IMR-90 (cell line): ENCODE measurements at regions not wholly inside any gene's neighbourhood (a gene's known extent, or its start where the extent isn't known, plus 50 kb on each side); places are given as distances from the start of the nearest gene placed in this dataset.

Source experiments
- ATAC-seq: fragments of 200-7000 bp; cut with Tn5 transposase; 2 replicates; pipeline ENCODE4 v1.9.1; 2020; ENCODE audit warnings: low read depth, mild to moderate bottlenecking, moderate library complexity
- BruUV-seq: library from RNA; stranded (reverse); fragments of 400-500 nt; replicated peaks from 2 replicates; lab custom pipeline; 2021; lab: Mats Ljungman, UMichigan
- CTCF ChIA-PET: fragments of 300-600 bp; formaldehyde crosslinking; extraction: SDS; loops from one replicate; lab custom pipeline; 2021; ENCODE audit warnings: antibody characterized with exemption; lab: Yijun Ruan, JAX
- POLR2A ChIA-PET: fragments of 300-600 bp; sonication (Branson Sonifier 250); formaldehyde crosslinking; loops from one replicate; lab custom pipeline; 2022; ENCODE audit warnings: antibody characterized with exemption; ENCODE audit not compliant: unreplicated experiment; lab: Charles Lee
- DNase-seq: peaks from one replicate; pipeline ENCODE4 v3.0.0; 2013
- H2AFZ ChIP-seq: replicated peaks from 2 replicates; pipeline ENCODE3; 2013; ENCODE audit warnings: low read length, mild to moderate bottlenecking; ENCODE audit not compliant: poor library complexity
- H2AK5ac ChIP-seq: 2 replicates; pipeline ENCODE4 v1.6.1; 2013; ENCODE audit warnings: low read depth, low read length, inconsistent platforms
- H2AK9ac ChIP-seq: replicated peaks from 2 replicates; pipeline ENCODE3; 2013; ENCODE audit warnings: mild to moderate bottlenecking, low read depth, low read length, moderate library complexity; ENCODE audit not compliant: poor library complexity
- H2BK120ac ChIP-seq: 2 replicates; pipeline ENCODE4 v1.6.1; 2013; ENCODE audit warnings: low read depth, low read length, inconsistent platforms
- H2BK15ac ChIP-seq: 3 replicates; pipeline ENCODE4 v1.6.1; 2013; ENCODE audit warnings: low read depth, low read length, inconsistent platforms
- H2BK20ac ChIP-seq: 2 replicates; pipeline ENCODE4 v1.6.1; 2013; ENCODE audit warnings: low read depth, mild to moderate bottlenecking, inconsistent platforms, low read length, moderate library complexity
- H2BK5ac ChIP-seq: 2 replicates; pipeline ENCODE4 v1.6.1; 2013; ENCODE audit warnings: mild to moderate bottlenecking, low read depth, low read length, inconsistent platforms; ENCODE audit not compliant: poor library complexity, severe bottlenecking
- H3K14ac ChIP-seq: replicated peaks from 2 replicates; pipeline ENCODE4 v1.6.1; 2013; ENCODE audit warnings: low read depth, low read length, inconsistent platforms
- H3K18ac ChIP-seq: 2 replicates; pipeline ENCODE4 v1.6.1; 2013; ENCODE audit warnings: low read depth, low read length, control low read depth
- H3K23ac ChIP-seq: 2 replicates; pipeline ENCODE4 v1.6.1; 2013; ENCODE audit warnings: low read depth, low read length, inconsistent platforms
- H3K27ac ChIP-seq: 2 replicates; pipeline ENCODE4 v1.5.1; 2013; ENCODE audit warnings: mild to moderate bottlenecking, control low read depth, low read length; ENCODE audit not compliant: insufficient read depth
- H3K27me3 ChIP-seq: 2 replicates; pipeline ENCODE4 v1.6.1; 2013; ENCODE audit warnings: low read length; ENCODE audit not compliant: control insufficient read depth, insufficient read depth
- H3K36me3 ChIP-seq: 2 replicates; pipeline ENCODE4 v1.6.1; 2013; ENCODE audit warnings: low read length, mixed read lengths; ENCODE audit not compliant: control insufficient read depth, insufficient read depth
- H3K4ac ChIP-seq: 2 replicates; pipeline ENCODE4 v1.6.1; 2013; ENCODE audit warnings: low read depth, low read length, inconsistent platforms
- H3K4me1 ChIP-seq: 2 replicates; pipeline ENCODE4 v1.6.1; 2013; ENCODE audit warnings: low read length, mixed read lengths; ENCODE audit not compliant: control insufficient read depth, insufficient read depth
- H3K4me2 ChIP-seq: 2 replicates; pipeline ENCODE4 v1.6.1; 2013; ENCODE audit warnings: low read depth, mild to moderate bottlenecking, control low read depth, low read length, moderate library complexity
- H3K4me3 ChIP-seq: 2 replicates; pipeline ENCODE4 v1.5.1; 2013; ENCODE audit warnings: low read depth, mild to moderate bottlenecking, control low read depth, low read length, moderate library complexity; ENCODE audit not compliant: insufficient read depth
- H3K56ac ChIP-seq: 2 replicates; pipeline ENCODE4 v1.6.1; 2013; ENCODE audit warnings: low read length, inconsistent platforms; ENCODE audit not compliant: insufficient read depth; ENCODE audit errors: extremely low read depth
- H3K79me1 ChIP-seq, 2 experiments: 2 replicates each; pipeline ENCODE4 v1.6.1; 2013; ENCODE audit warnings: low read length in 2 of 2, inconsistent platforms in 1 of 2, low read depth in 1 of 2
- H3K9ac ChIP-seq: 2 replicates; pipeline ENCODE4 v1.6.1; 2013; ENCODE audit warnings: low read depth, low read length, control low read depth
- H3K9me1 ChIP-seq: 2 replicates; pipeline ENCODE4 v1.6.1; 2013; ENCODE audit warnings: low read length, inconsistent platforms; ENCODE audit not compliant: insufficient read depth
- H3K9me3 ChIP-seq: 2 replicates; pipeline ENCODE4 v1.6.1; 2013; ENCODE audit warnings: low read length; ENCODE audit not compliant: control insufficient read depth, insufficient read depth
- H4K20me1 ChIP-seq: 2 replicates; pipeline ENCODE4 v1.6.1; 2013; ENCODE audit warnings: low read length, inconsistent platforms; ENCODE audit not compliant: insufficient read depth
- H4K5ac ChIP-seq: 2 replicates; pipeline ENCODE4 v1.6.1; 2013; ENCODE audit warnings: mild to moderate bottlenecking, low read depth, low read length, control low read depth
- H4K8ac ChIP-seq, 2 experiments: 2 replicates each; pipeline ENCODE4 v1.6.1; 2013; ENCODE audit warnings: low read depth in 2 of 2, low read length in 2 of 2, control low read depth in 1 of 2, inconsistent platforms in 1 of 2
- H4K91ac ChIP-seq: 2 replicates; pipeline ENCODE4 v1.6.1; 2013; ENCODE audit warnings: low read depth, low read length, inconsistent platforms; ENCODE audit not compliant: insufficient read depth
- MAFK ChIP-seq: IDR thresholded peaks from 2 replicates; pipeline ENCODE4 v1.6.1; 2012; ENCODE audit warnings: low read depth, low read length, improper control_type of control experiment
- RAD21 ChIP-seq: IDR thresholded peaks from 2 replicates; pipeline ENCODE4 v1.6.1; 2012; ENCODE audit warnings: low read length, improper control_type of control experiment
- dilution Hi-C: fragments of 300-500 bp; cut with HindIII; formaldehyde crosslinking; loops from one replicate; pipeline ENCODE4 v1.14.3; 2018; ENCODE audit warnings: low sequenced_read_pairs; ENCODE audit not compliant: unreplicated experiment
- in situ Hi-C: fragments of 300-500 bp; cut with MboI; formaldehyde crosslinking; loops from 3 replicates; pipeline ENCODE4 v1.14.3; 2019; ENCODE audit warnings: low sequenced_read_pairs, inconsistent platforms, mixed read lengths
- intact Hi-C: fragments of 100-400 bp; cut with micrococcal nuclease; formaldehyde crosslinking; loops from 2 replicates; pipeline ENCODE4 v1.10.0; 2022

- in situ Hi-C loops, result no loop called here
- no peaks in the 10 kb centered on the region for H3K9me1 ChIP-seq
- no peaks in the 10 kb centered on the region for H3K4me1 ChIP-seq
- H4K20me1 ChIP-seq, result no peaks in the 10 kb centered on the region
- H3K79me1 ChIP-seq, result no peaks in the 10 kb centered on the region
- no peak overlapping the region for H4K5ac ChIP-seq
- H3K27me3 ChIP-seq, result no peaks in the 10 kb centered on the region; the same call in 1 of the 2 replicates
- dilution Hi-C loops, result no loop called here
- no peak overlapping the region for H3K14ac ChIP-seq
- no peak overlapping the region for H4K8ac ChIP-seq
- H4K91ac ChIP-seq, result no peak overlapping the region
- intact Hi-C loops, result no loop called here
- H3K36me3 ChIP-seq, result no peaks in the 10 kb centered on the region
- H3K23ac ChIP-seq, result no peak overlapping the region
- H3K56ac ChIP-seq, result no peak overlapping the region
- no peak overlapping the region for H3K9ac ChIP-seq
- ChIA-PET POLR2A (no interaction called here), CTCF (no interaction called here)
- no peaks in the 10 kb centered on the region for H3K9me3 ChIP-seq
- H3K4me2 ChIP-seq, result no peak overlapping the region
- H3K4ac ChIP-seq, result no peak overlapping the region
- H2AK9ac ChIP-seq, result no peak overlapping the region
- H3K4me3 ChIP-seq, result no peak overlapping the region
- no peak overlapping the region for H2BK20ac ChIP-seq
- ATAC-seq, result no peak
- no peak overlapping the region for H3K27ac ChIP-seq
- H2AFZ ChIP-seq, result no peak overlapping the region
- no peak overlapping the region for H3K18ac ChIP-seq
- H2BK5ac ChIP-seq, result no peak overlapping the region
- no peak overlapping the region for H2BK120ac ChIP-seq
- no peak overlapping the region for H2BK15ac ChIP-seq
- H2AK5ac ChIP-seq, result no peak overlapping the region
- BruUV-seq, result no TSS peak
- TF ChIP-seq MAFK (no peak), RAD21 (no peak)
- DNase-seq, result no peak
These were observed 113.1 kb upstream of the DOK5 start for GRCh38 chr20:54362283-54362682.
